GM23338 (cell line): ENCODE measurements at regions not wholly inside any gene's neighbourhood (a gene's known extent, or its start where the extent isn't known, plus 50 kb on each side); places are given as distances from the start of the nearest gene placed in this dataset.
"Not testable (repeated sequence)": the region's sequence is repeated elsewhere in the genome, so short reads cannot be mapped to it uniquely, and the experiment has no call there.

Experiments
- CREB1 ChIP-seq: fragments of 250-450 bp; sonication (Bioruptor Pico); IDR thresholded peaks from 2 replicates; pipeline ENCODE4 v1.5.0; 2020; ENCODE audit warnings: low read depth, mild to moderate bottlenecking, moderate library complexity
- CTCF ChIP-seq, 2 experiments: fragments of 200-600 bp in 1 of 2; sonication (generic) in 1 of 2; conservative IDR thresholded peaks; 2 replicates each; pipeline versions ENCODE4 v1.5.1 to v1.6.1; 2016 to 2017; ENCODE audit warnings: antibody characterized with exemption in 2 of 2, low read depth in 2 of 2, mild to moderate bottlenecking in 2 of 2, moderate library complexity in 1 of 2
- ETS1 ChIP-seq: IDR thresholded peaks from 2 replicates; pipeline ENCODE4 v1.6.1; 2016; ENCODE audit warnings: antibody characterized with exemption
- EZH2 ChIP-seq: fragments of 200-600 bp; sonication (generic); IDR thresholded peaks from one replicate; pipeline ENCODE4 v1.8.0; 2017; ENCODE audit warnings: antibody characterized with exemption, mild to moderate bottlenecking, low read depth; ENCODE audit not compliant: unreplicated experiment
- EZH2phosphoT487 ChIP-seq: fragments of 200-600 bp; sonication (generic); IDR thresholded peaks from one replicate; pipeline ENCODE4 v1.8.1; 2018; ENCODE audit warnings: antibody characterized with exemption; ENCODE audit not compliant: unreplicated experiment
- JUNB ChIP-seq: IDR thresholded peaks from one replicate; pipeline ENCODE4 v1.6.1; 2016; ENCODE audit warnings: antibody characterized with exemption; ENCODE audit not compliant: unreplicated experiment
- POLR2AphosphoS5 ChIP-seq: IDR thresholded peaks from 2 replicates; pipeline ENCODE4 v1.6.1; 2016; ENCODE audit warnings: antibody characterized with exemption, low read depth
- STAT1 ChIP-seq: IDR thresholded peaks from one replicate; pipeline ENCODE4 v1.6.1; 2016; ENCODE audit warnings: antibody characterized with exemption; ENCODE audit not compliant: unreplicated experiment
- ZNF114 ChIP-seq: fragments of 250-450 bp; sonication (Bioruptor Pico); IDR thresholded peaks from 2 replicates; pipeline ENCODE4 v1.5.0; 2020; ENCODE audit warnings: mild to moderate bottlenecking, moderate library complexity
- ZNF331 ChIP-seq: fragments of 250-450 bp; sonication (Bioruptor Pico); IDR thresholded peaks from 2 replicates; pipeline ENCODE4 v1.5.0; 2020; ENCODE audit warnings: low read depth, mild to moderate bottlenecking, moderate library complexity
- TF ChIP-seq, protein P1 (sequence below): IDR thresholded peaks from one replicate; pipeline ENCODE4 v1.6.1; 2018; ENCODE audit warnings: antibody characterized with exemption; ENCODE audit not compliant: unreplicated experiment

DNA sequence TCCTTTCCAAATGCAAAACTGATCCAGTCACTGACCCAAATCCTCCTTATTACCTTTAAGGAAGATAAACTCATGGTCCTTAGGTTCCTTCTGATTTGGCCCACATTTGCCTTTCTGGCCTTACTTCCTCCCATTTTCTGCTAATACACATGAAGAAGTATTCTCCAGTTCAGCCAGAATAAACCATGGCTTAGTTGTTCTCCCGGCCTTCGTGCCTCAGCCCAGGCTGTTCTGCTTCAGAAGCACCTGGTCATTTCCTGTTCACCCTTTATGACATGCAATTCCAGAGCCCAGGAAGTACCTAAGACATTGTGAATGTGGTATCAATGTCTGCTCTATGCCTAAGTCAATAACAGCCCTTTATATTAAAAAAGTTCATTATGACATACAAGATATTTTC, 4790.1 kb upstream of the OR11H1 start:
- not testable (repeated sequence) for TF ChIP-seq CTCF (conservative IDR thresholded peaks at IDR 0.05; ENCODE audit: low read depth in 2 of 2); POLR2AphosphoS5; ZNF114 (CRISPR knock-in tag); EZH2; EZH2phosphoT487; ETS1; CREB1 (CRISPR knock-in tag); JUNB; STAT1; ZNF331
- TF ChIP-seq, protein P1, sequence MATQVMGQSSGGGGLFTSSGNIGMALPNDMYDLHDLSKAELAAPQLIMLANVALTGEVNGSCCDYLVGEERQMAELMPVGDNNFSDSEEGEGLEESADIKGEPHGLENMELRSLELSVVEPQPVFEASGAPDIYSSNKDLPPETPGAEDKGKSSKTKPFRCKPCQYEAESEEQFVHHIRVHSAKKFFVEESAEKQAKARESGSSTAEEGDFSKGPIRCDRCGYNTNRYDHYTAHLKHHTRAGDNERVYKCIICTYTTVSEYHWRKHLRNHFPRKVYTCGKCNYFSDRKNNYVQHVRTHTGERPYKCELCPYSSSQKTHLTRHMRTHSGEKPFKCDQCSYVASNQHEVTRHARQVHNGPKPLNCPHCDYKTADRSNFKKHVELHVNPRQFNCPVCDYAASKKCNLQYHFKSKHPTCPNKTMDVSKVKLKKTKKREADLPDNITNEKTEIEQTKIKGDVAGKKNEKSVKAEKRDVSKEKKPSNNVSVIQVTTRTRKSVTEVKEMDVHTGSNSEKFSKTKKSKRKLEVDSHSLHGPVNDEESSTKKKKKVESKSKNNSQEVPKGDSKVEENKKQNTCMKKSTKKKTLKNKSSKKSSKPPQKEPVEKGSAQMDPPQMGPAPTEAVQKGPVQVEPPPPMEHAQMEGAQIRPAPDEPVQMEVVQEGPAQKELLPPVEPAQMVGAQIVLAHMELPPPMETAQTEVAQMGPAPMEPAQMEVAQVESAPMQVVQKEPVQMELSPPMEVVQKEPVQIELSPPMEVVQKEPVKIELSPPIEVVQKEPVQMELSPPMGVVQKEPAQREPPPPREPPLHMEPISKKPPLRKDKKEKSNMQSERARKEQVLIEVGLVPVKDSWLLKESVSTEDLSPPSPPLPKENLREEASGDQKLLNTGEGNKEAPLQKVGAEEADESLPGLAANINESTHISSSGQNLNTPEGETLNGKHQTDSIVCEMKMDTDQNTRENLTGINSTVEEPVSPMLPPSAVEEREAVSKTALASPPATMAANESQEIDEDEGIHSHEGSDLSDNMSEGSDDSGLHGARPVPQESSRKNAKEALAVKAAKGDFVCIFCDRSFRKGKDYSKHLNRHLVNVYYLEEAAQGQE = not testable (repeated sequence)
